Testis (tissue), 2 donors: ENCODE measurements at regions not wholly inside any gene's neighbourhood (a gene's known extent, or its start where the extent isn't known, plus 50 kb on each side); places are given as distances from the start of the nearest gene placed in this dataset.

ENCODE experiments used
- DNase-seq: peaks from one replicate; pipeline ENCODE4 v3.0.0-alpha.2; 2019
- H3K27ac ChIP-seq, 2 donors: fragments of 200-600 bp; sonication (generic); one replicate each; pipeline ENCODE4 v1.5.1; 2019
- H3K27me3 ChIP-seq: fragments of 200-600 bp; sonication (generic); one replicate; pipeline ENCODE4 v1.5.1; 2019
- H3K36me3 ChIP-seq: fragments of 200-600 bp; sonication (generic); one replicate; pipeline ENCODE4 v1.5.1; 2017; ENCODE audit warnings: low read depth; ENCODE audit errors: missing control alignments
- H3K4me1 ChIP-seq: fragments of 200-600 bp; sonication (generic); one replicate; pipeline ENCODE4 v1.5.1; 2019
- H3K4me3 ChIP-seq, 2 donors: fragments of 200-600 bp; sonication (generic); one replicate each; pipeline ENCODE4 v1.5.1; 2017 to 2019
- H3K9me3 ChIP-seq: fragments of 200-600 bp; sonication (generic); one replicate; pipeline ENCODE4 v1.5.1; 2017
- POLR2A ChIP-seq: fragments of 450-650 bp; IDR thresholded peaks from one replicate; pipeline ENCODE4 v1.6.1; 2017; ENCODE audit warnings: antibody characterized with exemption, mild to moderate bottlenecking, moderate library complexity
- WGBS, 2 donors: methylation state at CpG; one replicate each; pipeline ENCODE4 v1.1.5; 2018; 5-methylcytosine and 5-hydroxymethylcytosine counted together
- intact Hi-C: fragments of 100-400 bp; cut with DNase I; formaldehyde crosslinking; loops from one replicate; pipeline ENCODE4 v1.15.1; 2023; ENCODE audit warnings: low total_unique reads
- TF ChIP-seq, protein P1 (sequence below), 3 experiments: fragments of 450-650 bp in 2 of 3; fragments of 200-600 bp in 1 of 3; sonication (generic) in 1 of 3; IDR thresholded peaks; one replicate each; pipeline ENCODE4 v1.5.1; 2016 to 2019; ENCODE audit warnings: antibody characterized with exemption in 3 of 3, mild to moderate bottlenecking in 2 of 3, moderate library complexity in 1 of 3

DNA sequence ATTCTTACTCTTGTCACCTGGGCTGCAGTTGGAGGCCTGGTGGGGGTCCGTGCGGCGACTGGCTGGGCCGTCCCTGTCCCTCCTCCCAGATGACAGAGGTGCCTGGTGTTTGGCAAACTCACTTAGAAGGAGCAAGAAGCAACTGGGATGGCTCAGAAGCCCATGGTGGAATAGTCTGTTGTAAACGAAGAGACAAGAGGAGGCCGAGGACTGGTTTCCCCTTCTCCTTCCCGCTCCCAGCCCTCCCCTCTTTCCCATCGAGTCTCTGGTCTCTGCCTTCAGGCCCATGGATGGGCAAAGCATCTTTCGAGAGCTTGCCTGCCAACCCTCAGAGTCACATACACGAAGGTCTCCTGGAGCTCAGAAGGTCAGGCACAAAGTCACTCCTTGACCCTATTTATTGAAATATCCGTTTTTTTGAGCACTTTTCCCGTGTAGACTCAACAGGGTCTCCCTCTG lies 364.4 kb downstream of the SEC14L1 start:
- intact Hi-C loops = no loop called here
- no peaks in the 10 kb centered on the region for H3K36me3 ChIP-seq
- H3K4me1 ChIP-seq = peaks cover 10% of the 10 kb centered on the region
- H3K4me3 ChIP-seq = no peak overlapping the region
- WGBS, 2 donors = 77 to 78% methylated on average over 12 of the region's 12 CpGs
- H3K27me3 ChIP-seq = no peaks in the 10 kb centered on the region
- H3K27ac ChIP-seq = no peak overlapping the region
- TF ChIP-seq, protein P1, sequence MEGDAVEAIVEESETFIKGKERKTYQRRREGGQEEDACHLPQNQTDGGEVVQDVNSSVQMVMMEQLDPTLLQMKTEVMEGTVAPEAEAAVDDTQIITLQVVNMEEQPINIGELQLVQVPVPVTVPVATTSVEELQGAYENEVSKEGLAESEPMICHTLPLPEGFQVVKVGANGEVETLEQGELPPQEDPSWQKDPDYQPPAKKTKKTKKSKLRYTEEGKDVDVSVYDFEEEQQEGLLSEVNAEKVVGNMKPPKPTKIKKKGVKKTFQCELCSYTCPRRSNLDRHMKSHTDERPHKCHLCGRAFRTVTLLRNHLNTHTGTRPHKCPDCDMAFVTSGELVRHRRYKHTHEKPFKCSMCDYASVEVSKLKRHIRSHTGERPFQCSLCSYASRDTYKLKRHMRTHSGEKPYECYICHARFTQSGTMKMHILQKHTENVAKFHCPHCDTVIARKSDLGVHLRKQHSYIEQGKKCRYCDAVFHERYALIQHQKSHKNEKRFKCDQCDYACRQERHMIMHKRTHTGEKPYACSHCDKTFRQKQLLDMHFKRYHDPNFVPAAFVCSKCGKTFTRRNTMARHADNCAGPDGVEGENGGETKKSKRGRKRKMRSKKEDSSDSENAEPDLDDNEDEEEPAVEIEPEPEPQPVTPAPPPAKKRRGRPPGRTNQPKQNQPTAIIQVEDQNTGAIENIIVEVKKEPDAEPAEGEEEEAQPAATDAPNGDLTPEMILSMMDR (IDR thresholded peaks at IDR 0.05) = no peak
- TF ChIP-seq POLR2A = no peak
- DNase-seq = peak; percentile 12
- H3K9me3 ChIP-seq = no peaks in the 10 kb centered on the region

DNA sequence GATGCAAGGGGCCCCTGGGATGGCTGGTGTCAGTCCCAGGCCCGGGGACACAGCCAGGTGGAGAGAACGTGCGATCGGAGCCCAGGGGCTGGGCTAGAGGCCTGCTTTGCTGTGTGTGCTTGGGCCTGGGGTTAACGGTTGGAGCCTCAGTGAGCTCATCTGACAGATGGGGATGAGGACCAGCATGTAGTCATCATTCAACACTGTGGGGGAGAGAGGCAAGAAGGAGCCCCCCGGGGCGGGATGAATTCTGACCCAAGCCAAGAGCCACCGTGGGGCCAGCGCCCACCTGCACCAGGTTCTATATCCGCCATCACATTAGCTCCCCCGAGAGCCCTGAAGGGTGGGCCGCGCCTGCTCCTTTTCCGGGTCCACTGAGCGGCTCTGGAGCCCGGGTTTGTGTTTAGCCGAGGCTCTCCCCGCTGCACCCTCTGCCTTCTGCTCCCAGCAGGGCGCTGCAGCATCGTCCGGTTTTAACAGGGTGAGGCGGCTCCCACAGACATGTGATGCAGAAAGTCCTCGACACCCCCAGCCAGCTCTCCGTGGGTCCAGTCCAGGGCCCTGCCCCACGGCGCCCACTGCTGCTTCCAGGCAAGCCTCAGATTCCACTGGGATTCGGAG lies 365.7 kb downstream of the SEC14L1 start:
- intact Hi-C loops = no loop called here
- DNase-seq = no peak
- 91 to 92% methylated on average over 24 to 26 of the region's 27 CpGs for WGBS, 2 donors

DNA sequence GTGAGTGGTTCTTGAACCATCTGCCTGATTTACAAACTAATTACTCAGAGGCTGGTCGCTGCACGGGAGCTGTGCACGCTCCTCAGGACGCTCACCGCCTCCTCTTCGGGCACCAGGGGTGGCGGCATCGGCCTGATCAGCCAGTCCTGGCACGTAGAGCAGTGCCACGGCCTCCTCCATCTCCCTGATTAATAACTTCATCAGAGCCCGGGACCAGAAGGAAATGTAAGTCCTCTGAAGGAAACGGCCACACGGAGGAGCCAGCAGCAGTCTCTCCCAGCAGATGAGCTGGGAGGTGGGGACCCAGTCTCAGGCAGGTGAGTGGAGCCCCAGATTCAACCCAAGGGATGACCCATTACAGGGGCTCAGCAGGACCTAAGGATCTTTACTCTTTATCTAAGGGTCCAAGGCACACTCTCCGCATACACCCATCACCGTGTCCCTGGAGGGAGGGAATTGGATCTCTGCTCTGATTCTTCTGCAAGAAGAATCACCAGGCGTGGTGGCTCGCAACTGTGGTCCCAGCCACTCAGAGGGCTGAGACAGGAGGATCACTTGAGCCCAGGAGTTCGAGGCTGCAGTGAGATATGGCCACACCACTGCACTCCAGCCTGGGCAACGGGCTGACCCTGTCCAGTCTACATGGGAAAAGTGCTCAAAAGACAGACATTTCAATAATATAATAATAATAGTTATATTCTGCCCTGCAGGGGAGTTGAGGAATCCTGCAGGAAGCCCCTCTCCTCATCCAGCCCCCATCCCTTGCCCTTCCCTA lies 366.5 kb downstream of the SEC14L1 start:
- 84% methylated on average over 16 to 19 of the region's 19 CpGs for WGBS, 2 donors
- intact Hi-C loops = no loop called here
- no peaks in the 10 kb centered on the region for H3K9me3 ChIP-seq
- no peaks in the 10 kb centered on the region for H3K27me3 ChIP-seq
- no peak for DNase-seq
- H3K27ac ChIP-seq = no peak overlapping the region
- no peaks in the 10 kb centered on the region for H3K36me3 ChIP-seq
- H3K4me3 ChIP-seq = no peak overlapping the region
- TF ChIP-seq POLR2A = no peak
- TF ChIP-seq, protein P1 (IDR thresholded peaks at IDR 0.05) = no peak
- peaks cover 10% of the 10 kb centered on the region for H3K4me1 ChIP-seq

More for the DNA sequence above, 365.7 kb downstream of the SEC14L1 start:
- H3K27me3 ChIP-seq = no peaks in the 10 kb centered on the region
- H3K36me3 ChIP-seq = no peaks in the 10 kb centered on the region
- H3K9me3 ChIP-seq = no peaks in the 10 kb centered on the region
- no peak for TF ChIP-seq POLR2A
- TF ChIP-seq, protein P1 (IDR thresholded peaks at IDR 0.05) = no peak
- H3K27ac ChIP-seq = no peak overlapping the region
- peaks cover 10% of the 10 kb centered on the region for H3K4me1 ChIP-seq
- H3K4me3 ChIP-seq = no peak overlapping the region

DNA sequence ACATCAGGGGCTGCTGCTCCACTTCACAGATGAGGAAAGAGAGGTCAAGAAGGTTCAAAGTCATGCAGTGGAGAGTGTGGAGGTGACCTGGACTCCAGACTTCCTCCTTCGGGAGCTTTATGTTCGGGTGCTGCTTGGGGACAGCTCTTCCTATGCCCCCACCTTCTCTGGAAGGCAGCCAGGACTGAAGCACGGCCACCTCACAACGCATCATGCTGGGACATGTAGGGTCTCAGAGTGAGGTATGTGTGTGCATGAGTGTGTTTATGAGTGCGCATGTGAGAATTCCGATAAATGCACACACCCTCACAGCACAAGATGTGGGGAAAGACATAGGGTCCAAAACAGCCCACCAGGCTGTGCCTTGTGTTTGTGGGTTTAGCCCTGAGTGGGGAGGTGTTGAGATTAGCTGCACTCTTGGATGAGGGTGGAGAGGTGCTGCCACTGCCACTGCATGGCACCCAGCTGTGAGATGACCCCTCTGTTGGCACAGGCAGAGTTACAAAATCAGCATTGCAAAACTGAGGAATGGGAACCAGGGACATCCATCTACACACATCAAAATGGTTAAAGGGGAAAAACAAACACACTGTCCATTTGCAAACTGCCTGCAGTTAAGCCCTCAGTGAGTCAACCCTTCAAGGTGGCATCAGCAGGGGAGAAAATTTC lies 367.4 kb downstream of the SEC14L1 start:
- no peak overlapping the region for H3K27ac ChIP-seq
- no peak overlapping the region for H3K4me3 ChIP-seq
- no peaks in the 10 kb centered on the region for H3K27me3 ChIP-seq
- WGBS, 2 donors = 60 to 74% methylated on average over 6 of the region's 6 CpGs
- H3K9me3 ChIP-seq = no peaks in the 10 kb centered on the region
- DNase-seq = peak; percentile 7
- intact Hi-C loops = no loop called here
- H3K36me3 ChIP-seq = no peaks in the 10 kb centered on the region
- TF ChIP-seq, protein P1 (IDR thresholded peaks at IDR 0.05) = no peak
- TF ChIP-seq POLR2A = no peak
- H3K4me1 ChIP-seq = peaks cover 10% of the 10 kb centered on the region
